GM12878 (cell line): ENCODE measurements at regions not wholly inside any gene's neighbourhood (a gene's known extent, or its start where the extent isn't known, plus 50 kb on each side); places are given as distances from the start of the nearest gene placed in this dataset.

Experiments used
- ATAC-seq: fragments of 200-7000 bp; cut with Tn5 transposase; 3 replicates; pipeline ENCODE4 v1.9.1; 2020; ENCODE audit warnings: mild to moderate bottlenecking, moderate library complexity
- BruUV-seq: library from RNA; stranded (reverse); fragments of 400-500 nt; replicated peaks from 2 replicates; lab custom pipeline; 2021; lab: Mats Ljungman, UMichigan
- CTCF ChIA-PET: fragments of 300-600 bp; sonication (Branson Sonifier 250); formaldehyde crosslinking; extraction: SDS; loops from one replicate; lab custom pipeline; 2021; ENCODE audit warnings: inconsistent platforms; lab: Yijun Ruan, JAX
- POLR2A ChIA-PET: fragments of 350-600 bp; formaldehyde crosslinking; extraction: SDS; loops from one replicate; lab custom pipeline; 2021; ENCODE audit warnings: inconsistent platforms; lab: Charles Lee
- RAD21 ChIA-PET: fragments of 300-600 bp; sonication (Branson Sonifier 250); formaldehyde crosslinking; loops from one replicate; lab custom pipeline; 2023; ENCODE audit warnings: antibody characterized with exemption; ENCODE audit not compliant: unreplicated experiment; lab: Charles Lee
- SMC1A ChIA-PET: fragments of 300-600 bp; sonication (Branson Sonifier 250); formaldehyde crosslinking; loops from one replicate; lab custom pipeline; 2023; ENCODE audit not compliant: unreplicated experiment, uncharacterized antibody; lab: Charles Lee
- DNase-seq: peaks from one replicate; pipeline ENCODE4 v3.0.0-alpha.2; 2011; ENCODE audit warnings: low read depth, low spot score
- FAIRE-seq: peaks from 3 replicates; lab custom pipeline; 2011; peaks lifted over from hg19 to GRCh38; lab: Jason Lieb, UNC
- H2AFZ ChIP-seq: 2 replicates; pipeline ENCODE4 v1.6.0; 2011; ENCODE audit warnings: low read depth, low read length, control low read depth; ENCODE audit not compliant: control insufficient read depth
- H3K27ac ChIP-seq: 2 replicates; pipeline ENCODE4 v1.5.1; 2011; ENCODE audit warnings: control low read depth; ENCODE audit not compliant: control insufficient read depth, insufficient read depth
- H3K27me3 ChIP-seq, 2 experiments: replicated peaks in 1 of 2; 2 replicates each; pipeline versions ENCODE4 v1.6.0 to v1.6.1; 2011; ENCODE audit warnings: low read length in 1 of 2; ENCODE audit not compliant: control insufficient read depth in 2 of 2, insufficient read depth in 2 of 2
- H3K36me3 ChIP-seq, 2 experiments: 2 replicates each; pipeline ENCODE4 v1.5.1; 2011; ENCODE audit warnings: low read length in 1 of 2; ENCODE audit not compliant: control insufficient read depth in 2 of 2, insufficient read depth in 2 of 2
- H3K4me1 ChIP-seq: 2 replicates; pipeline ENCODE4 v1.6.1; 2011; ENCODE audit warnings: mild to moderate bottlenecking, low read length, moderate library complexity, mixed read lengths; ENCODE audit not compliant: control insufficient read depth, insufficient read depth
- H3K4me2 ChIP-seq: 2 replicates; pipeline ENCODE4 v1.6.0; 2011; ENCODE audit warnings: control low read depth; ENCODE audit not compliant: control insufficient read depth, insufficient read depth
- H3K4me3 ChIP-seq: fragments of 200-600 bp; sonication (generic); 2 replicates; pipeline ENCODE4 v1.5.1; 2016
- H3K79me2 ChIP-seq: 2 replicates; pipeline ENCODE4 v1.6.0; 2011; ENCODE audit warnings: low read length; ENCODE audit not compliant: control insufficient read depth, insufficient read depth
- H3K9ac ChIP-seq: 2 replicates; pipeline ENCODE4 v1.8.0; 2011; ENCODE audit warnings: low read length, control low read depth, mixed read lengths; ENCODE audit not compliant: control insufficient read depth, insufficient read depth
- H3K9me3 ChIP-seq: replicated peaks from 3 replicates; pipeline ENCODE4 v1.5.1; 2011; ENCODE audit warnings: mild to moderate bottlenecking, low read length; ENCODE audit not compliant: control insufficient read depth, insufficient read depth
- H4K20me1 ChIP-seq: 2 replicates; pipeline ENCODE4 v1.6.0; 2011; ENCODE audit not compliant: control insufficient read depth, insufficient read depth
- BRCA1 ChIP-seq: IDR thresholded peaks from 2 replicates; pipeline ENCODE4 v1.6.1; 2011; ENCODE audit warnings: low read depth, low read length, improper control_type of control experiment
- EP300 ChIP-seq, 2 experiments: fragments of 150-350 bp in 1 of 2; IDR thresholded peaks; 2 replicates each; pipeline ENCODE4 v1.6.1; 2011 to 2012; ENCODE audit warnings: low read depth in 2 of 2, low read length in 2 of 2, borderline replicate concordance in 1 of 2, improper control_type of control experiment in 1 of 2, inconsistent platforms in 1 of 2; ENCODE audit not compliant: control insufficient read depth in 1 of 2
- JUNB ChIP-seq: IDR thresholded peaks from 2 replicates; pipeline ENCODE4 v1.6.1; 2016; ENCODE audit warnings: antibody characterized with exemption, mild to moderate bottlenecking
- KAT2A ChIP-seq: conservative IDR thresholded peaks from 2 replicates; pipeline ENCODE4 v1.6.1; 2011; ENCODE audit warnings: low read depth, low read length; ENCODE audit not compliant: control insufficient read depth
- NBN ChIP-seq: fragments of 450-650 bp; IDR thresholded peaks from 2 replicates; pipeline ENCODE4 v1.6.1; 2016
- NFIC ChIP-seq: IDR thresholded peaks from 2 replicates; pipeline ENCODE4 v1.6.1; 2012; ENCODE audit warnings: low read depth, mild to moderate bottlenecking, inconsistent platforms, low read length, moderate library complexity
- NR2C1 ChIP-seq: fragments of 450-650 bp; IDR thresholded peaks from 2 replicates; pipeline ENCODE4 v1.6.1; 2017; ENCODE audit warnings: antibody characterized with exemption, mild to moderate bottlenecking, moderate library complexity
- PAX5 ChIP-seq: IDR thresholded peaks from 2 replicates; pipeline ENCODE4 v1.6.1; 2011; ENCODE audit warnings: low read depth, low read length, borderline replicate concordance
- RAD51 ChIP-seq: fragments of 450-650 bp; IDR thresholded peaks from 2 replicates; pipeline ENCODE4 v1.6.1; 2016; ENCODE audit warnings: moderate library complexity, mild to moderate bottlenecking, inconsistent platforms
- ZBED1 ChIP-seq: IDR thresholded peaks from 2 replicates; pipeline ENCODE4 v1.6.1; 2016; ENCODE audit warnings: borderline replicate concordance
- WGBS: methylation state at CpG from one replicate; pipeline ENCODE4 v1.1.6; 2016; ENCODE audit warnings: low lambda C conversion rate; ENCODE audit not compliant: insufficient replicate concordance, insufficient coverage; ENCODE audit errors: missing lambda C conversion rate; 5-methylcytosine and 5-hydroxymethylcytosine counted together
- in situ Hi-C: fragments of 300-500 bp; cut with MboI; formaldehyde crosslinking; loops from 9 replicates; pipeline ENCODE4 v1.14.3; 2018; ENCODE audit warnings: mixed read lengths
- intact Hi-C: fragments of 100-400 bp; cut with micrococcal nuclease; formaldehyde crosslinking; loops from one replicate; pipeline ENCODE4 v1.14.2; 2022; ENCODE audit not compliant: unreplicated experiment
- TF ChIP-seq, protein P1 (sequence below): fragments of 450-650 bp; formaldehyde crosslinking; IDR thresholded peaks from 2 replicates; pipeline ENCODE4 v1.4.0; 2022; ENCODE audit warnings: mild to moderate bottlenecking, moderate library complexity
- TF ChIP-seq, protein P2 (sequence below): fragments of 450-650 bp; IDR thresholded peaks from 2 replicates; pipeline ENCODE4 v1.6.1; 2017; ENCODE audit warnings: mild to moderate bottlenecking, moderate library complexity

DNA sequence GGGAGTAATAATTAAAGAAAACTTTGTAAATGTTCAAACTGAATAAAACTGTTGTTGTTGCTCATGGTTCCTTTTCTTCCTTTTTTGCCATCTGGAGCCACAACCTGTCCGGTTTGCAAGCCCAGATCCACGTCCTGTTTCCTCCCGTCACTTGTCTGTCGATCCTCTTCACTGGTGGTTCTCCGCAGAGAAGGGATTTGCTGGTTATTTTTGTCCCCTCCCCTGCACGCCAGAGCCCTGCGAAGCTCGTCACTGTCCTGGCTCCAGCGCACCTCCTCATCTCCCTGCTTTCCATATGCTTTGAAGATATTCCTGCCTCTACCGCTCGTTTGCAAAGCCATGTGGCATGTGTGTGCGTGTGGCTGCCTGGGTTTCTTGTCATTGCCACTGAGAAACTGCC is 461.4 kb downstream of the RNF144A start:
- SMC1A ChIA-PET = interaction anchor here (0.8 kb wide), 1 partner anchor 18 kb away, joined by 3 read pairs; no protein-coding TSS in a partner anchor
- 21% methylated on average over 8 of the region's 12 CpGs for WGBS
- Histone ChIP-seq H4K20me1 (no peaks in the 10 kb centered on the region), H3K27ac (no peak overlapping the region), H3K27me3 (no peaks in the 10 kb centered on the region), H3K4me2 (no peak overlapping the region), H3K4me1 (no peaks in the 10 kb centered on the region), H3K36me3 (no peaks in the 10 kb centered on the region), H3K9ac (no peak overlapping the region), H3K79me2 (no peaks in the 10 kb centered on the region), H3K9me3 (no peaks in the 10 kb centered on the region), H3K4me3 (no peak overlapping the region), H2AFZ (no peak overlapping the region)
- intact Hi-C loops = no loop called here
- ATAC-seq (peak; percentile 37), FAIRE-seq (no peak), DNase-seq (no peak)
- TF ChIP-seq KAT2A (no peak), NFIC (no peak), RAD51 (no peak), ZBED1 (no peak)
- POLR2A ChIA-PET = interaction anchor here (0.6 kb wide), 1 partner anchor 1873 kb away, joined by 4 read pairs; no protein-coding TSS in a partner anchor
- CTCF ChIA-PET = no interaction called here
- in situ Hi-C loops = no loop called here
- no TSS peak for BruUV-seq
- RAD21 ChIA-PET = no interaction called here

DNA sequence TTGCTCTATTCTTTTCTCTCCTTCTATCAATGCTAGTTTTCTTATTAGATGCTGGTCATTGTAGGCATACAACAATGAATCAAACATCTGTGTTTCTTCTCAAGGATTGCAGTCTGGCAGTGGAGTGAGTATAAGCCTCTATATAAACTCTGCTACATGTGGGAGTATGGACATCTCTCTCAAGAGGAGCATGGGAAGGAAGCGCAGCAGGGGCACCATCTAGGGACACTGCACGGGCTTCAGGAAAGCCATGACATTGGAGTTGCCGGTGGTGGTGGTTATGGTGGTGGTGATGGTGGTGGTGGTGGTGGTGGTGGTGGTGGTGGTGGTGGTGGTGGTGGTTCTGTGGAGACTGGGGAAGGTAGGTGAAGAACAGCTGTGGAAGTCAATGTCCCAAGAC is 462.6 kb downstream of the RNF144A start:
- intact Hi-C loops = no loop called here
- CTCF ChIA-PET = interaction anchor here (0.7 kb wide), 1 partner anchor 14 kb away, joined by 3 read pairs; no protein-coding TSS in a partner anchor

More for the DNA sequence above, 462.6 kb downstream of the RNF144A start:
- DNase-seq (no peak), FAIRE-seq (no peak), ATAC-seq (no peak)
- Histone ChIP-seq H3K27ac (no peak overlapping the region), H3K4me2 (no peak overlapping the region), H3K79me2 (no peaks in the 10 kb centered on the region), H4K20me1 (no peaks in the 10 kb centered on the region), H3K9ac (no peak overlapping the region), H3K9me3 (no peaks in the 10 kb centered on the region), H3K4me1 (no peaks in the 10 kb centered on the region), H3K27me3 (no peaks in the 10 kb centered on the region), H2AFZ (no peak overlapping the region), H3K4me3 (no peak overlapping the region), H3K36me3 (no peaks in the 10 kb centered on the region)
- in situ Hi-C loops = no loop called here
- ChIA-PET SMC1A (no interaction called here), POLR2A (no interaction called here), RAD21 (no interaction called here)
- 55% methylated on average over 3 of the region's 3 CpGs for WGBS
- BruUV-seq = no TSS peak
- no peak for TF ChIP-seq NBN
- TF ChIP-seq, protein P1, sequence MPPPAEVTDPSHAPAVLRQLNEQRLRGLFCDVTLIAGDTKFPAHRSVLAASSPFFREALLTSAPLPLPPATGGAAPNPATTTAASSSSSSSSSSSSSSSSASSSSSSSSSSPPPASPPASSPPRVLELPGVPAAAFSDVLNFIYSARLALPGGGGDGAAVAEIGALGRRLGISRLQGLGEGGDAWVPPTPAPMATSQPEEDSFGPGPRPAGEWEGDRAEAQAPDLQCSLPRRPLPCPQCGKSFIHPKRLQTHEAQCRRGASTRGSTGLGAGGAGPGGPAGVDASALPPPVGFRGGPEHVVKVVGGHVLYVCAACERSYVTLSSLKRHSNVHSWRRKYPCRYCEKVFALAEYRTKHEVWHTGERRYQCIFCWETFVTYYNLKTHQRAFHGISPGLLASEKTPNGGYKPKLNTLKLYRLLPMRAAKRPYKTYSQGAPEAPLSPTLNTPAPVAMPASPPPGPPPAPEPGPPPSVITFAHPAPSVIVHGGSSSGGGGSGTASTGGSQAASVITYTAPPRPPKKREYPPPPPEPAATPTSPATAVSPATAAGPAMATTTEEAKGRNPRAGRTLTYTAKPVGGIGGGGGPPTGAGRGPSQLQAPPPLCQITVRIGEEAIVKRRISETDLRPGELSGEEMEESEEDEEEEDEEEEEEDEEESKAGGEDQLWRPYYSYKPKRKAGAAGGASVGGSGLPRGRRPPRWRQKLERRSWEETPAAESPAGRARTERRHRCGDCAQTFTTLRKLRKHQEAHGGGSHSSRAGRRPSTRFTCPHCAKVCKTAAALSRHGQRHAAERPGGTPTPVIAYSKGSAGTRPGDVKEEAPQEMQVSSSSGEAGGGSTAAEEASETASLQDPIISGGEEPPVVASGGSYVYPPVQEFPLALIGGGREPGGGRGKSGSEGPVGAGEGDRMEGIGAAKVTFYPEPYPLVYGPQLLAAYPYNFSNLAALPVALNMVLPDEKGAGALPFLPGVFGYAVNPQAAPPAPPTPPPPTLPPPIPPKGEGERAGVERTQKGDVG (CRISPR knock-in tag) = no peak
- no peak for TF ChIP-seq EP300 (IDR thresholded peaks at IDR 0.05; ENCODE audit: borderline replicate concordance in 1 of 2, control insufficient read depth in 1 of 2, low read depth in 2 of 2, low read length in 2 of 2)
- TF ChIP-seq PAX5 = no peak
- TF ChIP-seq, protein P2, sequence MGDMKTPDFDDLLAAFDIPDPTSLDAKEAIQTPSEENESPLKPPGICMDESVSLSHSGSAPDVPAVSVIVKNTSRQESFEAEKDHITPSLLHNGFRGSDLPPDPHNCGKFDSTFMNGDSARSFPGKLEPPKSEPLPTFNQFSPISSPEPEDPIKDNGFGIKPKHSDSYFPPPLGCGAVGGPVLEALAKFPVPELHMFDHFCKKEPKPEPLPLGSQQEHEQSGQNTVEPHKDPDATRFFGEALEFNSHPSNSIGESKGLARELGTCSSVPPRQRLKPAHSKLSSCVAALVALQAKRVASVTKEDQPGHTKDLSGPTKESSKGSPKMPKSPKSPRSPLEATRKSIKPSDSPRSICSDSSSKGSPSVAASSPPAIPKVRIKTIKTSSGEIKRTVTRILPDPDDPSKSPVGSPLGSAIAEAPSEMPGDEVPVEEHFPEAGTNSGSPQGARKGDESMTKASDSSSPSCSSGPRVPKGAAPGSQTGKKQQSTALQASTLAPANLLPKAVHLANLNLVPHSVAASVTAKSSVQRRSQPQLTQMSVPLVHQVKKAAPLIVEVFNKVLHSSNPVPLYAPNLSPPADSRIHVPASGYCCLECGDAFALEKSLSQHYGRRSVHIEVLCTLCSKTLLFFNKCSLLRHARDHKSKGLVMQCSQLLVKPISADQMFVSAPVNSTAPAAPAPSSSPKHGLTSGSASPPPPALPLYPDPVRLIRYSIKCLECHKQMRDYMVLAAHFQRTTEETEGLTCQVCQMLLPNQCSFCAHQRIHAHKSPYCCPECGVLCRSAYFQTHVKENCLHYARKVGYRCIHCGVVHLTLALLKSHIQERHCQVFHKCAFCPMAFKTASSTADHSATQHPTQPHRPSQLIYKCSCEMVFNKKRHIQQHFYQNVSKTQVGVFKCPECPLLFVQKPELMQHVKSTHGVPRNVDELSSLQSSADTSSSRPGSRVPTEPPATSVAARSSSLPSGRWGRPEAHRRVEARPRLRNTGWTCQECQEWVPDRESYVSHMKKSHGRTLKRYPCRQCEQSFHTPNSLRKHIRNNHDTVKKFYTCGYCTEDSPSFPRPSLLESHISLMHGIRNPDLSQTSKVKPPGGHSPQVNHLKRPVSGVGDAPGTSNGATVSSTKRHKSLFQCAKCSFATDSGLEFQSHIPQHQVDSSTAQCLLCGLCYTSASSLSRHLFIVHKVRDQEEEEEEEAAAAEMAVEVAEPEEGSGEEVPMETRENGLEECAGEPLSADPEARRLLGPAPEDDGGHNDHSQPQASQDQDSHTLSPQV = no peak
- no peak for TF ChIP-seq NR2C1
- no peak for TF ChIP-seq JUNB
- no peak for TF ChIP-seq BRCA1
